ENCODE measurements at regions not wholly inside any gene's neighbourhood (a gene's known extent, or its start where the extent isn't known, plus 50 kb on each side); places are given as distances from the start of the nearest gene placed in this dataset.

DNA sequence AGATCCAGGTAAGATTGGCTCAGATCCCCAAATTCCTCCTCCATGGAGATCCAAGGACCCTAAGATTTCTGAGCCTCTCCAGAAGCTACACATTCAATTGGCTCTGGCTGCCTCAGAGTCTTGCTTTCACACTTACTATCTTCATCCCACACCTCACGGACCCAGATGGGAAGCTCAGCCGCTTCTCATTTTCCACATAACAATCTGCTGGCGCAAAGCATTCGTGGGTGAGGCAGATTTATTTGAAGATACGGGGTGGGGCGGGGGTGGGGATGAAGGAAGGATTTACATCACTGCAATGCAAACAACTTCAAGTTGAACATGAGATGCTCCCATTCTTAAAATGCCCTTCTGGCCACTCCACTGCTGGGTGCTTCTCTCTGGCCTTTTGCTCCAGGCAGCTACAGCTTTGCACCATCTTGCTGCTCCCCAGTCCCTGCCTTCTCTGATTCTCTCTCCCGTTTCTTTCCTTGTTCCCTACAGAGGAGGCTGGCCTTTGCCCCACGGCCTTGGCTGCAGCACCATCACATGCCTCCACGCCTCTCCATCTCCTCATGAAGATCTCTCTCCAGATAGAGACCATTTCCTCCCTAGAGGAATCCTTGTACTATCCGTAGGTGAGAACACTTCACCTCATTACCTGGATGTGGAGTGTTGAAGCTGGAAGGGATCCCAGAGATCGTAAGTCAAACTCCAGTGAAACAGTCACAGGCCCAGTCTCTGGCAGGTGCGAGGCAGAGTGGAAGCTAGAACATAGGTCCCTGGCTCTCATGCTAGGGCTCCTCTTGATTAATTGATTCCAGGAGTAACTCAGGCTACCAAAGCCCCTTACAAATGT, 175.9 kb downstream of the RPLP1 start:
- Histone ChIP-seq H3K9me3 (ENCODE audit: control insufficient read depth, insufficient read depth, low read depth, low read length) (no peaks in the 10 kb centered on the region), H3K27ac (ENCODE audit: insufficient read depth, low read length) (no peak overlapping the region), H4K20me1 (ENCODE audit: control insufficient read depth, extremely low read depth, insufficient read depth, low read length) (no peaks in the 10 kb centered on the region), H3K27me3 (ENCODE audit: control insufficient read depth, insufficient read depth, low read length) (no peaks in the 10 kb centered on the region), H3K4me3 (replicated peaks in 1 of 4; ENCODE audit: control extremely low read depth in 1 of 4, insufficient read depth in 1 of 4, low read depth in 3 of 4, low read length in 4 of 4) (no peak overlapping the region), H3K9ac (ENCODE audit: insufficient read depth, low read length) (no peak overlapping the region), H2AFZ (ENCODE audit: low read length) (no peak overlapping the region), H3K4me2 (ENCODE audit: extremely low read depth, insufficient read depth, low read length) (no peak overlapping the region), H3K4me1 (ENCODE audit: control insufficient read depth, extremely low read depth, insufficient read depth, low read length) (no peaks in the 10 kb centered on the region), H3K36me3 (ENCODE audit: control insufficient read depth, insufficient read depth, low read length) (no peaks in the 10 kb centered on the region), H3K79me2 (ENCODE audit: control insufficient read depth, insufficient read depth, low read length) (no peaks in the 10 kb centered on the region)
- no peak for DNase-seq (ENCODE audit: low read depth in 2 of 2)
- no peak for TF ChIP-seq EZH2 (IDR thresholded peaks at IDR 0.05; ENCODE audit: low read length, missing control alignments)
- TF ChIP-seq, protein P1, sequence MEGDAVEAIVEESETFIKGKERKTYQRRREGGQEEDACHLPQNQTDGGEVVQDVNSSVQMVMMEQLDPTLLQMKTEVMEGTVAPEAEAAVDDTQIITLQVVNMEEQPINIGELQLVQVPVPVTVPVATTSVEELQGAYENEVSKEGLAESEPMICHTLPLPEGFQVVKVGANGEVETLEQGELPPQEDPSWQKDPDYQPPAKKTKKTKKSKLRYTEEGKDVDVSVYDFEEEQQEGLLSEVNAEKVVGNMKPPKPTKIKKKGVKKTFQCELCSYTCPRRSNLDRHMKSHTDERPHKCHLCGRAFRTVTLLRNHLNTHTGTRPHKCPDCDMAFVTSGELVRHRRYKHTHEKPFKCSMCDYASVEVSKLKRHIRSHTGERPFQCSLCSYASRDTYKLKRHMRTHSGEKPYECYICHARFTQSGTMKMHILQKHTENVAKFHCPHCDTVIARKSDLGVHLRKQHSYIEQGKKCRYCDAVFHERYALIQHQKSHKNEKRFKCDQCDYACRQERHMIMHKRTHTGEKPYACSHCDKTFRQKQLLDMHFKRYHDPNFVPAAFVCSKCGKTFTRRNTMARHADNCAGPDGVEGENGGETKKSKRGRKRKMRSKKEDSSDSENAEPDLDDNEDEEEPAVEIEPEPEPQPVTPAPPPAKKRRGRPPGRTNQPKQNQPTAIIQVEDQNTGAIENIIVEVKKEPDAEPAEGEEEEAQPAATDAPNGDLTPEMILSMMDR (conservative IDR thresholded peaks at IDR 0.05 in 1 of 2, IDR thresholded peaks at IDR 0.05 in 1 of 2; ENCODE audit: low read depth in 1 of 2, low read length in 2 of 2) = no peak

DNA sequence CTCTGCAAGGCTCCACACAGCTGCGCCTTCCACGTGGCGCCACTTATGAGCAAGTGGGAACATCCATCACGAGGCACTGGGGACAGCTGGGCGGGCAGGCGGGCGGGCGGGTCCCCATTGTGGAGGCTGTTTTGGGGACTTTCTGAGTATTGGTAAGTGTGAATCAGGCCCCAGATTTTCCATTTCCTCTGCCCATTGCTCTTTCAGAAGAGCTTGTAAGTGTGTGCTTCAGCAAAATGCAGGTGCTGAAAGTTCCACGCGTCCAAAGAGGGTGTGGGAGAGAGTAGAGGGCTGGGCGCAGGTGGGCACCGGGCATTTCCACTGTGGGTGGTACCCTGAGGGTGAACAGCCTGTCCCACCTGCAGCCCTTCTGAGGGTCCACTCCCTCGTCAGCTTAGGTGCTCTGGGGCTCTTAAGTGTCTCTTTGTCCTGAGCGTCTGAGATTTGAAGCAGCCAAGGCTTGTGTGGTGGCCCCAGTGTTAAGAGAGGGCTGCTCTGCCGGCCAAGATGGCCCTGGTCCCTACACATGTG, 177.1 kb downstream of the RPLP1 start:
- no peak overlapping the region for H3K27ac ChIP-seq (ENCODE audit: insufficient read depth, low read length)
- H2AFZ ChIP-seq (ENCODE audit: low read length) = no peak overlapping the region
- no peaks in the 10 kb centered on the region for H3K4me1 ChIP-seq (ENCODE audit: control insufficient read depth, extremely low read depth, insufficient read depth, low read length)
- no peaks in the 10 kb centered on the region for H3K79me2 ChIP-seq (ENCODE audit: control insufficient read depth, insufficient read depth, low read length)
- no peaks in the 10 kb centered on the region for H3K9me3 ChIP-seq (ENCODE audit: control insufficient read depth, insufficient read depth, low read depth, low read length)
- H3K36me3 ChIP-seq (ENCODE audit: control insufficient read depth, insufficient read depth, low read length) = no peaks in the 10 kb centered on the region
- H3K9ac ChIP-seq (ENCODE audit: insufficient read depth, low read length) = no peak overlapping the region
- DNase-seq (ENCODE audit: low read depth in 2 of 2) = no peak
- no peak overlapping the region for H3K4me3 ChIP-seq (replicated peaks in 1 of 4; ENCODE audit: control extremely low read depth in 1 of 4, insufficient read depth in 1 of 4, low read depth in 3 of 4, low read length in 4 of 4)
- no peaks in the 10 kb centered on the region for H4K20me1 ChIP-seq (ENCODE audit: control insufficient read depth, extremely low read depth, insufficient read depth, low read length)
- no peaks in the 10 kb centered on the region for H3K27me3 ChIP-seq (ENCODE audit: control insufficient read depth, insufficient read depth, low read length)
- TF ChIP-seq EZH2 (IDR thresholded peaks at IDR 0.05; ENCODE audit: low read length, missing control alignments) = no peak
- no peak overlapping the region for H3K4me2 ChIP-seq (ENCODE audit: extremely low read depth, insufficient read depth, low read length)

DNA sequence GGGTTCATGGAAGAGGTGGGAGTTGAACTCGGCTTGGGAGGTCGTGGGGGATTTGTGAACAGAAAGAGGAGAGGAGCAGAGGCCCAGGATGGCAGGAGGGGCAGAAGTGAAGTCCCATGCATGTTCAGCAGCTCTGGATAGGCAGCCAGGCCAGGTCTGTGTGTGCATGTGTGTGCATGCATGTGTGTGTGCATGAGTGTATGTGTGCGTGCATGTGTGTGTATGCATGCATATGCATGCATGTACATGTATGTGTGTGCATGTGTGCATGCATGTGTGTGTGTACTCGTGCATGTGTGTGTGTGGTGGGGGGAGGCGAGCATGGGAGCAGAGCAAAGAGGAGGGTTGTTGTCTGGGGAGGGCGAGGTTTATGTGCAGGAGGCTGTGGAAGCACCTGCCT, 178.4 kb downstream of the RPLP1 start:
- TF ChIP-seq, protein P1 (conservative IDR thresholded peaks at IDR 0.05 in 1 of 2, IDR thresholded peaks at IDR 0.05 in 1 of 2; ENCODE audit: low read depth in 1 of 2, low read length in 2 of 2) = no peak
- TF ChIP-seq EZH2 (IDR thresholded peaks at IDR 0.05; ENCODE audit: low read length, missing control alignments) = no peak
- Histone ChIP-seq H4K20me1 (ENCODE audit: control insufficient read depth, extremely low read depth, insufficient read depth, low read length) (no peaks in the 10 kb centered on the region), H3K4me2 (ENCODE audit: extremely low read depth, insufficient read depth, low read length) (no peak overlapping the region), H3K27me3 (ENCODE audit: control insufficient read depth, insufficient read depth, low read length) (no peaks in the 10 kb centered on the region), H3K27ac (ENCODE audit: insufficient read depth, low read length) (no peak overlapping the region), H3K9me3 (ENCODE audit: control insufficient read depth, insufficient read depth, low read depth, low read length) (no peaks in the 10 kb centered on the region), H3K9ac (ENCODE audit: insufficient read depth, low read length) (no peak overlapping the region), H3K4me1 (ENCODE audit: control insufficient read depth, extremely low read depth, insufficient read depth, low read length) (no peaks in the 10 kb centered on the region), H3K79me2 (ENCODE audit: control insufficient read depth, insufficient read depth, low read length) (no peaks in the 10 kb centered on the region), H3K4me3 (replicated peaks in 1 of 4; ENCODE audit: control extremely low read depth in 1 of 4, insufficient read depth in 1 of 4, low read depth in 3 of 4, low read length in 4 of 4) (no peak overlapping the region), H2AFZ (ENCODE audit: low read length) (no peak overlapping the region), H3K36me3 (ENCODE audit: control insufficient read depth, insufficient read depth, low read length) (no peaks in the 10 kb centered on the region)
- DNase-seq (ENCODE audit: low read depth in 2 of 2) = no peak
